ENCODE measurements at regions not wholly inside any gene's neighbourhood (a gene's known extent, or its start where the extent isn't known, plus 50 kb on each side); places are given as distances from the start of the nearest gene placed in this dataset.
"Not testable (repeated sequence)": the region's sequence is repeated elsewhere in the genome, so short reads cannot be mapped to it uniquely, and the experiment has no call there.

- no peak overlapping the region for H3K9ac ChIP-seq (ENCODE audit: low read depth in 1 of 3, low read length in 3 of 3)
- H3K27me3 ChIP-seq (ENCODE audit: control insufficient read depth in 3 of 3, insufficient read depth in 3 of 3, low read length in 3 of 3): no peaks in the 10 kb centered on the region
- H3K4me1 ChIP-seq (ENCODE audit: control insufficient read depth in 3 of 3, insufficient read depth in 3 of 3, low read length in 3 of 3): no peaks in the 10 kb centered on the region
- H3K36me3 ChIP-seq (ENCODE audit: control insufficient read depth in 3 of 3, insufficient read depth in 3 of 3, low read length in 3 of 3): no peaks in the 10 kb centered on the region
- no peak overlapping the region for H3K4me3 ChIP-seq (ENCODE audit: low read length in 3 of 3)
- H3K9me3 ChIP-seq (ENCODE audit: control insufficient read depth in 3 of 3, low read length in 3 of 3): no peaks in the 10 kb centered on the region
- no peak overlapping the region for H3K27ac ChIP-seq (ENCODE audit: low read depth, low read length)
Observed at GRCh38 chr4:125198916-125199315, 115.8 kb upstream of the FAT4 start.

GRCh38 chr4:125191874-125192459, 122.8 kb upstream of the FAT4 start:
- H3K36me3 ChIP-seq (ENCODE audit: control insufficient read depth in 3 of 3, insufficient read depth in 3 of 3, low read length in 3 of 3); H3K4me3 ChIP-seq (ENCODE audit: low read length in 3 of 3); H3K27ac ChIP-seq (ENCODE audit: low read depth, low read length); H3K4me1 ChIP-seq (ENCODE audit: control insufficient read depth in 3 of 3, insufficient read depth in 3 of 3, low read length in 3 of 3); H3K9ac ChIP-seq (ENCODE audit: low read depth in 1 of 3, low read length in 3 of 3); H3K9me3 ChIP-seq (ENCODE audit: control insufficient read depth in 3 of 3, low read length in 3 of 3); H3K27me3 ChIP-seq (ENCODE audit: control insufficient read depth in 3 of 3, insufficient read depth in 3 of 3, low read length in 3 of 3): not testable (repeated sequence)

GRCh38 chr4:125191232-125191631, 123.5 kb upstream of the FAT4 start:
- H3K9me3 ChIP-seq (ENCODE audit: control insufficient read depth in 3 of 3, low read length in 3 of 3): no peaks in the 10 kb centered on the region
- no peak overlapping the region for H3K27ac ChIP-seq (ENCODE audit: low read depth, low read length)
- no peaks in the 10 kb centered on the region for H3K4me1 ChIP-seq (ENCODE audit: control insufficient read depth in 3 of 3, insufficient read depth in 3 of 3, low read length in 3 of 3)
- no peaks in the 10 kb centered on the region for H3K36me3 ChIP-seq (ENCODE audit: control insufficient read depth in 3 of 3, insufficient read depth in 3 of 3, low read length in 3 of 3)
- H3K4me3 ChIP-seq (ENCODE audit: low read length in 3 of 3): no peak overlapping the region
- no peaks in the 10 kb centered on the region for H3K27me3 ChIP-seq (ENCODE audit: control insufficient read depth in 3 of 3, insufficient read depth in 3 of 3, low read length in 3 of 3)
- H3K9ac ChIP-seq (ENCODE audit: low read depth in 1 of 3, low read length in 3 of 3): no peak overlapping the region

GRCh38 chr4:125187226-125188176, 127.3 kb upstream of the FAT4 start:
- Histone ChIP-seq H3K9ac (ENCODE audit: low read depth in 1 of 3, low read length in 3 of 3) (no peak overlapping the region), H3K27me3 (ENCODE audit: control insufficient read depth in 3 of 3, insufficient read depth in 3 of 3, low read length in 3 of 3) (no peaks in the 10 kb centered on the region)

GRCh38 chr4:125184116-125184515, 130.6 kb upstream of the FAT4 start:
- Histone ChIP-seq H3K27ac (ENCODE audit: low read depth, low read length) (no peak overlapping the region), H3K36me3 (ENCODE audit: control insufficient read depth in 3 of 3, insufficient read depth in 3 of 3, low read length in 3 of 3) (no peaks in the 10 kb centered on the region), H3K9me3 (ENCODE audit: control insufficient read depth in 3 of 3, low read length in 3 of 3) (no peaks in the 10 kb centered on the region), H3K4me3 (ENCODE audit: low read length in 3 of 3) (no peak overlapping the region), H3K9ac (ENCODE audit: low read depth in 1 of 3, low read length in 3 of 3) (no peak overlapping the region), H3K27me3 (ENCODE audit: control insufficient read depth in 3 of 3, insufficient read depth in 3 of 3, low read length in 3 of 3) (no peaks in the 10 kb centered on the region), H3K4me1 (ENCODE audit: control insufficient read depth in 3 of 3, insufficient read depth in 3 of 3, low read length in 3 of 3) (no peaks in the 10 kb centered on the region)

More at GRCh38 chr4:125187226-125188176, 127.3 kb upstream of the FAT4 start:
- H3K9me3 ChIP-seq (ENCODE audit: control insufficient read depth in 3 of 3, low read length in 3 of 3): no peaks in the 10 kb centered on the region
- H3K27ac ChIP-seq (ENCODE audit: low read depth, low read length): no peak overlapping the region
- H3K36me3 ChIP-seq (ENCODE audit: control insufficient read depth in 3 of 3, insufficient read depth in 3 of 3, low read length in 3 of 3): no peaks in the 10 kb centered on the region
- H3K4me3 ChIP-seq (ENCODE audit: low read length in 3 of 3): no peak overlapping the region
- H3K4me1 ChIP-seq (ENCODE audit: control insufficient read depth in 3 of 3, insufficient read depth in 3 of 3, low read length in 3 of 3): no peaks in the 10 kb centered on the region

GRCh38 chr4:125181804-125182203, 133.0 kb upstream of the FAT4 start:
- Histone ChIP-seq H3K4me1 (ENCODE audit: control insufficient read depth in 3 of 3, insufficient read depth in 3 of 3, low read length in 3 of 3) (no peaks in the 10 kb centered on the region), H3K9ac (ENCODE audit: low read depth in 1 of 3, low read length in 3 of 3) (no peak overlapping the region), H3K36me3 (ENCODE audit: control insufficient read depth in 3 of 3, insufficient read depth in 3 of 3, low read length in 3 of 3) (no peaks in the 10 kb centered on the region), H3K27ac (ENCODE audit: low read depth, low read length) (no peak overlapping the region), H3K4me3 (ENCODE audit: low read length in 3 of 3) (no peak overlapping the region), H3K9me3 (ENCODE audit: control insufficient read depth in 3 of 3, low read length in 3 of 3) (no peaks in the 10 kb centered on the region), H3K27me3 (ENCODE audit: control insufficient read depth in 3 of 3, insufficient read depth in 3 of 3, low read length in 3 of 3) (no peaks in the 10 kb centered on the region)

- Histone ChIP-seq H3K9me3 (ENCODE audit: control insufficient read depth in 3 of 3, low read length in 3 of 3) (no peaks in the 10 kb centered on the region), H3K9ac (ENCODE audit: low read depth in 1 of 3, low read length in 3 of 3) (no peak overlapping the region), H3K4me1 (ENCODE audit: control insufficient read depth in 3 of 3, insufficient read depth in 3 of 3, low read length in 3 of 3) (no peaks in the 10 kb centered on the region), H3K27ac (ENCODE audit: low read depth, low read length) (no peak overlapping the region), H3K36me3 (ENCODE audit: control insufficient read depth in 3 of 3, insufficient read depth in 3 of 3, low read length in 3 of 3) (no peaks in the 10 kb centered on the region), H3K4me3 (ENCODE audit: low read length in 3 of 3) (no peak overlapping the region), H3K27me3 (ENCODE audit: control insufficient read depth in 3 of 3, insufficient read depth in 3 of 3, low read length in 3 of 3) (no peaks in the 10 kb centered on the region)
Observed at GRCh38 chr4:125179727-125180126, 135.0 kb upstream of the FAT4 start.

- H3K27me3 ChIP-seq (ENCODE audit: control insufficient read depth in 3 of 3, insufficient read depth in 3 of 3, low read length in 3 of 3): no peaks in the 10 kb centered on the region
- no peak overlapping the region for H3K27ac ChIP-seq (ENCODE audit: low read depth, low read length)
- H3K9me3 ChIP-seq (ENCODE audit: control insufficient read depth in 3 of 3, low read length in 3 of 3): no peaks in the 10 kb centered on the region
- H3K4me3 ChIP-seq (ENCODE audit: low read length in 3 of 3): no peak overlapping the region
- H3K9ac ChIP-seq (ENCODE audit: low read depth in 1 of 3, low read length in 3 of 3): no peak overlapping the region
- H3K4me1 ChIP-seq (ENCODE audit: control insufficient read depth in 3 of 3, insufficient read depth in 3 of 3, low read length in 3 of 3): no peaks in the 10 kb centered on the region
- H3K36me3 ChIP-seq (ENCODE audit: control insufficient read depth in 3 of 3, insufficient read depth in 3 of 3, low read length in 3 of 3): no peaks in the 10 kb centered on the region
Observed at GRCh38 chr4:125169192-125169591, 145.6 kb upstream of the FAT4 start.

GRCh38 chr4:125168531-125168930, 146.2 kb upstream of the FAT4 start:
- H3K36me3 ChIP-seq (ENCODE audit: control insufficient read depth in 3 of 3, insufficient read depth in 3 of 3, low read length in 3 of 3): no peaks in the 10 kb centered on the region
- no peak overlapping the region for H3K4me3 ChIP-seq (ENCODE audit: low read length in 3 of 3)
- H3K9ac ChIP-seq (ENCODE audit: low read depth in 1 of 3, low read length in 3 of 3): no peak overlapping the region
- H3K27ac ChIP-seq (ENCODE audit: low read depth, low read length): no peak overlapping the region
- no peaks in the 10 kb centered on the region for H3K4me1 ChIP-seq (ENCODE audit: control insufficient read depth in 3 of 3, insufficient read depth in 3 of 3, low read length in 3 of 3)
- H3K9me3 ChIP-seq (ENCODE audit: control insufficient read depth in 3 of 3, low read length in 3 of 3): no peaks in the 10 kb centered on the region
- H3K27me3 ChIP-seq (ENCODE audit: control insufficient read depth in 3 of 3, insufficient read depth in 3 of 3, low read length in 3 of 3): no peaks in the 10 kb centered on the region

GRCh38 chr4:125166012-125166411, 148.7 kb upstream of the FAT4 start:
- H3K27me3 ChIP-seq (ENCODE audit: control insufficient read depth in 3 of 3, insufficient read depth in 3 of 3, low read length in 3 of 3); H3K9me3 ChIP-seq (ENCODE audit: control insufficient read depth in 3 of 3, low read length in 3 of 3); H3K9ac ChIP-seq (ENCODE audit: low read depth in 1 of 3, low read length in 3 of 3); H3K4me1 ChIP-seq (ENCODE audit: control insufficient read depth in 3 of 3, insufficient read depth in 3 of 3, low read length in 3 of 3); H3K4me3 ChIP-seq (ENCODE audit: low read length in 3 of 3); H3K36me3 ChIP-seq (ENCODE audit: control insufficient read depth in 3 of 3, insufficient read depth in 3 of 3, low read length in 3 of 3); H3K27ac ChIP-seq (ENCODE audit: low read depth, low read length): not testable (repeated sequence)

Measured in skeletal muscle tissue (tissue), 3 donors.